SKM-1 (cell line): ENCODE measurements at regions not wholly inside any gene's neighbourhood (a gene's known extent, or its start where the extent isn't known, plus 50 kb on each side); places are given as distances from the start of the nearest gene placed in this dataset.

Experiments
- DNase-seq: peaks from one replicate; lab custom pipeline; 2025; ENCODE audit not compliant: unreplicated experiment; lab: John Stamatoyannopoulos, UW

GRCh38 chr9:91120200-91120599 is 241.5 kb downstream of the AUH start:
- DNase-seq = no peak

- DNase-seq = no peak
These were observed 239.0 kb downstream of the AUH start for GRCh38 chr9:91122755-91123154.

GRCh38 chr9:91126761-91127445 is 234.8 kb downstream of the AUH start:
- DNase-seq = no peak

GRCh38 chr9:91127653-91128052 is 234.1 kb downstream of the AUH start:
- DNase-seq = no peak

- no peak for DNase-seq
These were observed 230.9 kb downstream of the AUH start for GRCh38 chr9:91130796-91131318.

- no peak for DNase-seq
These were observed 230.3 kb downstream of the AUH start for GRCh38 chr9:91131433-91131839.

GRCh38 chr9:91132576-91133073 is 229.1 kb downstream of the AUH start:
- DNase-seq = no peak

GRCh38 chr9:91134608-91135007 is 227.1 kb downstream of the AUH start:
- DNase-seq = no peak

- no peak for DNase-seq
These were observed 224.3 kb downstream of the AUH start for GRCh38 chr9:91137391-91137790.

- no peak for DNase-seq
These were observed 223.0 kb downstream of the AUH start for GRCh38 chr9:91138760-91139159.

GRCh38 chr9:91141407-91141965 is 220.2 kb downstream of the AUH start:
- no peak for DNase-seq

GRCh38 chr9:91143162-91143561 is 218.6 kb downstream of the AUH start:
- no peak for DNase-seq

- no peak for DNase-seq
These were observed 218.1 kb downstream of the AUH start for GRCh38 chr9:91143642-91144041.

GRCh38 chr9:91144769-91145168 is 216.9 kb downstream of the AUH start:
- DNase-seq = no peak

GRCh38 chr9:91145496-91145895 is 216.2 kb downstream of the AUH start:
- DNase-seq = no peak

GRCh38 chr9:91146391-91147019 is 215.2 kb downstream of the AUH start:
- DNase-seq = no peak

- DNase-seq = no peak
These were observed 214.5 kb downstream of the AUH start for GRCh38 chr9:91147079-91147708.

GRCh38 chr9:91148306-91148705 is 213.4 kb downstream of the AUH start:
- DNase-seq = no peak

- DNase-seq = no peak
These were observed 211.3 kb downstream of the AUH start for GRCh38 chr9:91150273-91150997.

GRCh38 chr9:91150998-91151717 is 210.6 kb downstream of the AUH start:
- peak; percentile 39 for DNase-seq
